ENCODE measurements at regions not wholly inside any gene's neighbourhood (a gene's known extent, or its start where the extent isn't known, plus 50 kb on each side); places are given as distances from the start of the nearest gene placed in this dataset.

DNA sequence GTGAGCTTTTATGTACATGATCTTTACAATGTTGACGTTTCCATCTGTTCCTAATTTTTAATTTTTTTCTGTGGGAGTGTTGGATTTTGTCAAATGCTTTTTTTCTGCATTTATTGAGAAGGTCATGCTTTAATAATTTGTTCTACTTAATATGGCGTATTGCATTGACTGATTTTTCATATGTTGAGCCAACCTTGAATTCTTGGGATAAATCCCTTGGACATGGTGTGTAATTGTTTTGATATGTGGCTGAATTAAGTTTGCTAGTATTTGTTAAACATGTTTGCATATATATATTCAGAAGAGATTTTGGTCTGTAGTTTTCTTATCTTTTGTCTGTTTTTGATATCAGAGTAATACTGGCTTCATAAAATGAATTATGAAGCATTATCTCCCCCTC, 256.7 kb downstream of the EDEM1 start:
- Mint-ChIP-seq H3K27ac (no peak overlapping the region), H3K4me1 (no peaks in the 10 kb centered on the region), H3K27me3 (peaks cover 0 to 2% of the 10 kb centered on the region in 2 donors), H3K36me3 (no peaks in the 10 kb centered on the region), H3K9me3 (peaks cover 0 to 4% (median under 1%) of the 10 kb centered on the region in 8 donors), H3K4me3 (no peak overlapping the region)
- POLR2A ChIA-PET (ENCODE audit: partially characterized antibody) = no interaction called here
- H3K27ac ChIP-seq (ENCODE audit: low read depth, low read length) = no peak overlapping the region
- H3K36me3 ChIP-seq (ENCODE audit: insufficient read depth, low read length) = no peaks in the 10 kb centered on the region
- CTCF ChIA-PET (ENCODE audit: partially characterized antibody) = no interaction called here
- no peaks in the 10 kb centered on the region for H3K27me3 ChIP-seq (ENCODE audit: insufficient read depth, low read length)
- intact Hi-C loops (cut with micrococcal nuclease) = no loop called here
- no peaks in the 10 kb centered on the region for H3K4me1 ChIP-seq (ENCODE audit: insufficient read depth, low read length)
- no peak for DNase-seq
- no peak overlapping the region for H3K4me3 ChIP-seq (ENCODE audit: low read length in 2 of 2)
- no peaks in the 10 kb centered on the region for H3K9me3 ChIP-seq (ENCODE audit: control insufficient read depth in 1 of 2, low read length in 2 of 2)

DNA sequence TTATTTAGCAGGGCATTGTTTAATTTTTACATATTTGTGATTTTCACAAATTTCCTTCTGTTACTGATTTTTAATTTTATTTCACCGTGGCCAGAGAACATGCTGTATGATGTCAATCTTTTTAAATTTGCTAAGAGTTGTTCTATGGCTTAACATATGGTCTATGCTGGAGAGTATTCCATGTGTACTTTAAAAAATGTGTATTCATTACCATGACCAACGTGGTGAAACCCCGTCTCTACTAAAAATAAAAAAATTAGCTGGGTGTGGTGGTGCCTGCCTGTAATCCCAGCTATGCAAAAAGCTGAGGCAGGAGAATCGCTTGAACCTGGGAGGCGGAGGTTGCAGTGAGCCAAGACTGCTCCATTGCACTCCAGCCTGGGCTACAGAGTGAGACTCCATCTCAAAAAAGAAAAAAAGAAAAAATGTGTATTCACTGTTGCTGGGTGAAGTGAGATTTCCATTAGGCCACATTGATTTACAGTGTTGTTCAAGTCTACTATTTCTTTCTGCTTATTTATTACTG, 258.2 kb downstream of the EDEM1 start:
- H3K27ac ChIP-seq (ENCODE audit: low read depth, low read length) = no peak overlapping the region
- no peaks in the 10 kb centered on the region for H3K9me3 ChIP-seq (ENCODE audit: control insufficient read depth in 1 of 2, low read length in 2 of 2)
- no peaks in the 10 kb centered on the region for H3K36me3 ChIP-seq (ENCODE audit: insufficient read depth, low read length)
- H3K4me3 ChIP-seq (ENCODE audit: low read length in 2 of 2) = no peak overlapping the region
- POLR2A ChIA-PET (ENCODE audit: partially characterized antibody) = no interaction called here
- H3K27me3 ChIP-seq (ENCODE audit: insufficient read depth, low read length) = no peaks in the 10 kb centered on the region
- H3K9me3 Mint-ChIP-seq = peaks cover 0 to 4% (median 2%) of the 10 kb centered on the region in 8 donors
- H3K27ac Mint-ChIP-seq = no peak overlapping the region
- CTCF ChIA-PET (ENCODE audit: partially characterized antibody) = no interaction called here
- DNase-seq = no peak
- H3K27me3 Mint-ChIP-seq = peaks cover 2 to 3% of the 10 kb centered on the region in 2 donors
- H3K36me3 Mint-ChIP-seq = no peaks in the 10 kb centered on the region
- no peaks in the 10 kb centered on the region for H3K4me1 Mint-ChIP-seq
- no peaks in the 10 kb centered on the region for H3K4me1 ChIP-seq (ENCODE audit: insufficient read depth, low read length)
- no peak overlapping the region for H3K4me3 Mint-ChIP-seq
- intact Hi-C loops (cut with micrococcal nuclease) = no loop called here

DNA sequence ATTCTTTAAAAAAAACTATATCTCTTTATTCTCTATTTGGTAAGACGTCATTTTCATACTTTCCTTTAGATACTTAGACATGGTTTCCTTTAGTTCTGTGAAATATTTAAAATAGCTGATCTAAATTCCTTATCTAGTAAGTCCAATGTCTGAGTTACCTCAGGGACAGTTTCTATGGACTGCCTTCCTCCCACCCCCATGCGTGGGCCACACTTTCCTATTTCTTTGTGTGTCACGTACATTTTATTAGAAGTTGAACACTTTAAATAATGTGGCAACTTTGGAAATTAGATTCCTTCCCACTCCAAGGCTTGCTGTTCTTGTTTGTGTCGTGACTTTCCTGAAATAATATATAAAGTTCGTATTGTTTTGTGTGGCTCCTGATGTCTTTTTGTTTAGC, 260.7 kb downstream of the EDEM1 start:
- ChIA-PET CTCF (ENCODE audit: partially characterized antibody) (no interaction called here), POLR2A (ENCODE audit: partially characterized antibody) (no interaction called here)
- H3K27ac Mint-ChIP-seq = no peak overlapping the region
- no peak overlapping the region for H3K4me3 Mint-ChIP-seq
- H3K36me3 ChIP-seq (ENCODE audit: insufficient read depth, low read length) = no peaks in the 10 kb centered on the region
- H3K9me3 ChIP-seq (ENCODE audit: control insufficient read depth in 1 of 2, low read length in 2 of 2) = no peaks in the 10 kb centered on the region
- H3K27me3 Mint-ChIP-seq = peaks cover 5 to 8% of the 10 kb centered on the region in 2 donors
- H3K27ac ChIP-seq (ENCODE audit: low read depth, low read length) = no peak overlapping the region
- peaks cover 0 to 4% (median 2%) of the 10 kb centered on the region in 8 donors for H3K9me3 Mint-ChIP-seq
- H3K27me3 ChIP-seq (ENCODE audit: insufficient read depth, low read length) = no peaks in the 10 kb centered on the region
- no peak for DNase-seq
- no peaks in the 10 kb centered on the region for H3K4me1 Mint-ChIP-seq
- intact Hi-C loops (cut with micrococcal nuclease) = no loop called here
- no peak overlapping the region for H3K4me3 ChIP-seq (ENCODE audit: low read length in 2 of 2)
- H3K36me3 Mint-ChIP-seq = no peaks in the 10 kb centered on the region
- no peaks in the 10 kb centered on the region for H3K4me1 ChIP-seq (ENCODE audit: insufficient read depth, low read length)

DNA sequence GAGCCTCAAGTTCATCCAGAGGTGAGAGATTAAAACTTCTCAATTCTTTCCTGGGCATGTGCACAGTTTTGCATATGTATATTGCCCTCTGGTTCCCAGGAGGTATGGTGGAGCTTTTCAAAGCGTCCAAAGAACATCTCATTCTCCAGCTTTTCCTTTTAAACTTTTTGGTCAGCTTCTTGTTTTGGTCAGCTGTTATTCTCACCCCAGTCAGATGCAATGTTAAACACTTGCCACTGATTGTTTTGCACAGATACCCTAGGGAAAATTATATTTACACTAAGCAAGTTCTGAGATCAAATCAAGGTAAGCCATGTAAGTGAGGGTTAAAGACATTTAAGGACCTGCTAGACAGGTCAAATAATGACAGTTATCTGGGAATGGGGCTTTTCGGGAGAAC, 261.3 kb downstream of the EDEM1 start:
- ChIA-PET CTCF (ENCODE audit: partially characterized antibody) (no interaction called here), POLR2A (ENCODE audit: partially characterized antibody) (no interaction called here)
- no peak for DNase-seq
- H3K4me1 ChIP-seq (ENCODE audit: insufficient read depth, low read length) = no peaks in the 10 kb centered on the region
- no peak overlapping the region for H3K4me3 Mint-ChIP-seq
- no peaks in the 10 kb centered on the region for H3K9me3 ChIP-seq (ENCODE audit: control insufficient read depth in 1 of 2, low read length in 2 of 2)
- H3K9me3 Mint-ChIP-seq = peaks cover 0 to 4% (median 2%) of the 10 kb centered on the region in 8 donors
- H3K4me3 ChIP-seq (ENCODE audit: low read length in 2 of 2) = no peak overlapping the region
- H3K36me3 ChIP-seq (ENCODE audit: insufficient read depth, low read length) = no peaks in the 10 kb centered on the region
- H3K36me3 Mint-ChIP-seq = no peaks in the 10 kb centered on the region
- no peaks in the 10 kb centered on the region for H3K27me3 ChIP-seq (ENCODE audit: insufficient read depth, low read length)
- H3K27ac Mint-ChIP-seq = no peak overlapping the region
- no peaks in the 10 kb centered on the region for H3K4me1 Mint-ChIP-seq
- H3K27me3 Mint-ChIP-seq = peaks cover 5 to 8% of the 10 kb centered on the region in 2 donors
- intact Hi-C loops (cut with micrococcal nuclease) = no loop called here
- no peak overlapping the region for H3K27ac ChIP-seq (ENCODE audit: low read depth, low read length)

DNA sequence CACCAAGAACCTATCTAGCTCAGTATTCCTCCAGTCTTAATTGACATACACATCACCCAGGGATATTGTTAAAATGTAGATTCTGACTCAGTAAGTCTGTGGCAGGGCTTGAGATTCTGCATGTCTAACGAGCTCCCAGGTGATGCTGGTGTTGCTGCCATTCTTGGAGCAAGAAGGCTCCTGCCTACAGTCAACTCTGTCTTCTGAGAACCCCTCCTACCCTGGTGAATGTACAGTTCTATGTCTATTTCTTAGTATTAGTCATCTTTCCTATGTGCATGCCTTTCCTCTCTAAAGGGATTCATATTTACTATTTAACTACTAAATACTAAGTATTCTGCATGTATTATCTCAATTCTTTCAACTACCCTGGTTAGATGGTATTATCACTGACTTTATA, 268.7 kb downstream of the EDEM1 start:
- intact Hi-C loops (cut with micrococcal nuclease) = no loop called here
- Histone ChIP-seq H3K4me3 (ENCODE audit: low read length in 2 of 2) (no peak overlapping the region), H3K27me3 (ENCODE audit: insufficient read depth, low read length) (no peaks in the 10 kb centered on the region), H3K27ac (ENCODE audit: low read depth, low read length) (no peak overlapping the region), H3K4me1 (ENCODE audit: insufficient read depth, low read length) (no peaks in the 10 kb centered on the region), H3K9me3 (ENCODE audit: control insufficient read depth in 1 of 2, low read length in 2 of 2) (no peaks in the 10 kb centered on the region), H3K36me3 (ENCODE audit: insufficient read depth, low read length) (no peaks in the 10 kb centered on the region)
- Mint-ChIP-seq H3K27ac (no peak overlapping the region), H3K27me3 (peaks cover under 1 to 8% of the 10 kb centered on the region in 2 donors), H3K9me3 (peaks cover 0 to 2% (median 0%) of the 10 kb centered on the region in 8 donors), H3K4me3 (no peak overlapping the region), H3K36me3 (no peaks in the 10 kb centered on the region), H3K4me1 (no peaks in the 10 kb centered on the region)
- ChIA-PET POLR2A (ENCODE audit: partially characterized antibody) (no interaction called here), CTCF (ENCODE audit: partially characterized antibody) (no interaction called here)
- no peak for DNase-seq

DNA sequence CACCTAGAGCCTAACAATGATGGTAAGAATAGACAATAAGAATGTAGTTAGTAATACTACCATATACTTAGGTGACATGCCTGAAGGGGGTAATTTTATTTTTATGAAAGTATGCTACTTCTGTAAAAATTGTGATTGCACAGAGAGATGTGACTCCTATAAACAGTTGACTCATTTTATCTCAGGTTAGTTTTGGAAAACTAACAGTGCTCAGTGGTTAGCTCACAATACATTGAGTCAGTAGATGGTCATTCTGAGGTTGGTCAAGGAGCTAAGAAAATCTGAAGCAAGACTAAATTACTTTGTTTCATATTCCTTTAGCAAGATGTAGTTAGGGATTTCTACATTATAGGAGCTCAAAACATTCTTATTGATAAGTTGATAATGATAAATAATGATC, 271.0 kb downstream of the EDEM1 start:
- Mint-ChIP-seq H3K4me3 (no peak overlapping the region), H3K4me1 (no peaks in the 10 kb centered on the region), H3K36me3 (no peaks in the 10 kb centered on the region), H3K27ac (no peak overlapping the region), H3K9me3 (peaks cover 0 to 2% (median 0%) of the 10 kb centered on the region in 8 donors), H3K27me3 (peaks cover 0 to 7% of the 10 kb centered on the region in 2 donors)
- H3K9me3 ChIP-seq (ENCODE audit: control insufficient read depth in 1 of 2, low read length in 2 of 2) = no peaks in the 10 kb centered on the region
- H3K27ac ChIP-seq (ENCODE audit: low read depth, low read length) = no peak overlapping the region
- H3K36me3 ChIP-seq (ENCODE audit: insufficient read depth, low read length) = no peaks in the 10 kb centered on the region
- POLR2A ChIA-PET (ENCODE audit: partially characterized antibody) = no interaction called here
- intact Hi-C loops (cut with micrococcal nuclease) = no loop called here
- H3K4me3 ChIP-seq (ENCODE audit: low read length in 2 of 2) = no peak overlapping the region
- CTCF ChIA-PET (ENCODE audit: partially characterized antibody) = no interaction called here
- no peak for DNase-seq
- no peaks in the 10 kb centered on the region for H3K4me1 ChIP-seq (ENCODE audit: insufficient read depth, low read length)
- no peaks in the 10 kb centered on the region for H3K27me3 ChIP-seq (ENCODE audit: insufficient read depth, low read length)

DNA sequence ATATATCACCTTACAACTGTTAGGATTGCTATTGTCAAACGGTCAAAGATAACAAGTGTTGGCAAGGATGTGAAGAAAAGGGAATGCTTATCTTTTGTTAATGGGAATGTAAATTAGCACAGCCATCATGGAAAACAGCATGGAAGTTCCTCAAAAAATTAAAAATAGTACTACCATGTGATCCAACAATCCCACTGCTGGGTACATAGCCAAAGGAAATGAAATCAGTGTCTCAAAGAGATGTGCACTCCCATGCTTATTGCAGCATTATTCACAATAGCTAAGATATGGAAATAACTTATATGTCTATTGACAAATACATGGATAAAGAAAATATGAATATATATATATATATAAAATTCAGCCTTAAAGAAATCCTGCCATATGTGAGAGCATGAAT, 274.6 kb downstream of the EDEM1 start:
- H3K4me1 ChIP-seq (ENCODE audit: insufficient read depth, low read length) = no peaks in the 10 kb centered on the region
- H3K27me3 Mint-ChIP-seq = peaks cover 8 to 11% of the 10 kb centered on the region in 2 donors

DNA sequence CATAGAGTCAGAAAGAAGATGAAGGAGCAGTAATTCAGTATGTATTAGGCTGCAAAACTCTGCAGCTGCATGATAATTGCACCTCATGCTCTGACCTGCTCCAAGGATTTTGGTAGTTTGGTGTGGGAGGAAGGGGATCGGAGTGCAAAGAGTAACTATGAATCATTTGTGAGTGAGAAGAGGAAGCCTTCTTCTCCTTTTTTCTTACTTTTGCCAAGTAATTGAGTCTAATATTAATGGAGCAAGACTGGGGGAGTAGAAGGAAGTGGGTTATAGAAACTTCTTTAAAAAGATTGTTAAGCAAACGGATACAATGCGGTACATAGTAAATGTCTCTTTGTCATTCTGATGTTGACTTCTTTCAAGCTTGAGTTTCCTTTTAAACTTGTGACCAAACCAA, 276.5 kb downstream of the EDEM1 start:
- DNase-seq = no peak
- H3K9me3 Mint-ChIP-seq = peaks cover 0 to under 1% (median 0%) of the 10 kb centered on the region in 8 donors
- H3K36me3 Mint-ChIP-seq = no peaks in the 10 kb centered on the region
- no peaks in the 10 kb centered on the region for H3K9me3 ChIP-seq (ENCODE audit: control insufficient read depth in 1 of 2, low read length in 2 of 2)
- peaks cover 7 to 8% of the 10 kb centered on the region in 2 donors for H3K27me3 Mint-ChIP-seq
- POLR2A ChIA-PET (ENCODE audit: partially characterized antibody) = no interaction called here
- H3K27me3 ChIP-seq (ENCODE audit: insufficient read depth, low read length) = no peaks in the 10 kb centered on the region
- H3K27ac Mint-ChIP-seq = no peak overlapping the region
- H3K27ac ChIP-seq (ENCODE audit: low read depth, low read length) = no peak overlapping the region
- intact Hi-C loops (cut with micrococcal nuclease) = no loop called here
- CTCF ChIA-PET (ENCODE audit: partially characterized antibody) = no interaction called here
- H3K36me3 ChIP-seq (ENCODE audit: insufficient read depth, low read length) = no peaks in the 10 kb centered on the region
- H3K4me3 ChIP-seq (ENCODE audit: low read length in 2 of 2) = no peak overlapping the region
- no peaks in the 10 kb centered on the region for H3K4me1 ChIP-seq (ENCODE audit: insufficient read depth, low read length)
- H3K4me3 Mint-ChIP-seq = no peak overlapping the region
- H3K4me1 Mint-ChIP-seq = no peaks in the 10 kb centered on the region

More for the DNA sequence above, 274.6 kb downstream of the EDEM1 start:
- intact Hi-C loops (cut with micrococcal nuclease) = no loop called here
- H3K9me3 Mint-ChIP-seq = peaks cover 0 to 2% (median 0%) of the 10 kb centered on the region in 8 donors
- no peak overlapping the region for H3K4me3 Mint-ChIP-seq
- no peak for DNase-seq
- ChIA-PET POLR2A (ENCODE audit: partially characterized antibody) (no interaction called here), CTCF (ENCODE audit: partially characterized antibody) (no interaction called here)
- no peak overlapping the region for H3K27ac Mint-ChIP-seq
- H3K4me1 Mint-ChIP-seq = no peaks in the 10 kb centered on the region
- H3K9me3 ChIP-seq (ENCODE audit: control insufficient read depth in 1 of 2, low read length in 2 of 2) = no peaks in the 10 kb centered on the region
- no peaks in the 10 kb centered on the region for H3K27me3 ChIP-seq (ENCODE audit: insufficient read depth, low read length)
- H3K27ac ChIP-seq (ENCODE audit: low read depth, low read length) = no peak overlapping the region
- no peak overlapping the region for H3K4me3 ChIP-seq (ENCODE audit: low read length in 2 of 2)
- H3K36me3 Mint-ChIP-seq = no peaks in the 10 kb centered on the region
- no peaks in the 10 kb centered on the region for H3K36me3 ChIP-seq (ENCODE audit: insufficient read depth, low read length)

Data from CD4-positive, alpha-beta memory T cell (primary cell).